Spleen (tissue), 11 donors: ENCODE measurements at regions not wholly inside any gene's neighbourhood (a gene's known extent, or its start where the extent isn't known, plus 50 kb on each side); places are given as distances from the start of the nearest gene placed in this dataset.

Experiments
- DNase-seq: peaks from one replicate; pipeline ENCODE4 v3.0.0-alpha.2; 2020
- H3K27ac ChIP-seq, 8 donors: fragments of 200-600 bp; sonication (generic) in 7 of 8; 1 replicate in 4 of 8; 2 replicates in 4 of 8; pipeline versions ENCODE4 v1.5.0 to v1.8.0; 2016 to 2021; ENCODE audit warnings: inconsistent platforms in 4 of 8, mild to moderate bottlenecking in 4 of 8, moderate library complexity in 1 of 8
- H3K27me3 ChIP-seq, 7 donors: fragments of 200-600 bp; sonication (generic) in 6 of 7; replicated peaks in 1 of 7; 1 replicate in 4 of 7; 2 replicates in 3 of 7; pipeline versions ENCODE4 v1.5.0 to v1.8.0; 2016 to 2021; ENCODE audit warnings: inconsistent platforms in 3 of 7, mild to moderate bottlenecking in 1 of 7
- H3K36me3 ChIP-seq, 6 donors: fragments of 200-600 bp; sonication (generic) in 5 of 6; 1 replicate in 4 of 6; 2 replicates in 2 of 6; pipeline versions ENCODE4 v1.5.0 to v1.8.0; 2016 to 2021; ENCODE audit warnings: inconsistent platforms in 2 of 6
- H3K4me1 ChIP-seq, 6 donors: fragments of 200-600 bp; sonication (generic) in 5 of 6; 1 replicate in 3 of 6; 2 replicates in 3 of 6; pipeline versions ENCODE4 v1.5.0 to v1.8.0; 2016 to 2021; ENCODE audit warnings: inconsistent platforms in 3 of 6
- H3K4me3 ChIP-seq, 8 donors: fragments of 200-600 bp; sonication (generic) in 7 of 8; 1 replicate in 4 of 8; 2 replicates in 4 of 8; pipeline versions ENCODE4 v1.5.0 to v1.8.0; 2016 to 2021; ENCODE audit warnings: inconsistent platforms in 4 of 8, mild to moderate bottlenecking in 4 of 8, moderate library complexity in 2 of 8
- H3K9me3 ChIP-seq, 8 donors: fragments of 200-600 bp; sonication (generic) in 7 of 8; 1 replicate in 4 of 8; 2 replicates in 4 of 8; pipeline versions ENCODE4 v1.5.0 to v1.8.0; 2016 to 2021; ENCODE audit warnings: inconsistent platforms in 4 of 8
- CTCF ChIP-seq, 11 experiments: fragments of 200-600 bp in 7 of 11; fragments of 450-650 bp in 4 of 11; sonication (generic) in 4 of 11; IDR thresholded peaks in 8 of 11; conservative IDR thresholded peaks in 3 of 11; 1 replicate in 7 of 11; 2 replicates in 4 of 11; pipeline versions ENCODE4 v1.4.0 to v1.8.0; 2016 to 2021; ENCODE audit warnings: antibody characterized with exemption in 11 of 11, inconsistent platforms in 4 of 11, mild to moderate bottlenecking in 1 of 11
- POLR2A ChIP-seq, 3 donors: fragments of 450-650 bp; IDR thresholded peaks; one replicate each; pipeline ENCODE4 v1.5.1; 2017; ENCODE audit warnings: antibody characterized with exemption in 3 of 3, mild to moderate bottlenecking in 1 of 3
- POLR2AphosphoS5 ChIP-seq, 3 donors: sonication (generic); formaldehyde crosslinking; IDR thresholded peaks; one replicate each; pipeline ENCODE4 v1.5.1; 2017; ENCODE audit warnings: antibody characterized with exemption in 3 of 3
- WGBS, 5 donors: extraction: QIAGEN DNeasy Blood & Tissue Kit in 3 of 5; methylation state at CpG; one replicate each; pipeline versions ENCODE4 v1.1.5 to v1.1.7; 2013 to 2018; 5-methylcytosine and 5-hydroxymethylcytosine counted together
- intact Hi-C: fragments of 100-400 bp; cut with DNase I; formaldehyde crosslinking; loops from one replicate; pipeline ENCODE4 v1.15.0; 2023; ENCODE audit warnings: low total_unique reads
- donor health status: healthy with polysubstance abuse.
- donor health status: DM: no; HTN: no; CAD: no; lungs with moderate emphysema.
- donor health status: DM: no; HTN: no; CAD: no.
- donor health status: Bipolar disorder and iron deficiency.
- donor health status: healthy.
- donor health status: DM: no; HTN: no; CAD: no.
- donor health status: DM: yes; HTN: yes; CAD: no.

GRCh38 chr9:69955536-69956355 lies 87.9 kb upstream of the MAMDC2 start:
- TF ChIP-seq CTCF (IDR thresholded peaks at IDR 0.05 in 8 of 11, conservative IDR thresholded peaks at IDR 0.05 in 3 of 11) (no peak), POLR2A (IDR thresholded peaks at IDR 0.05) (no peak), POLR2AphosphoS5 (IDR thresholded peaks at IDR 0.05) (no peak)
- Histone ChIP-seq H3K4me3 (no peak overlapping the region), H3K27ac (no peak overlapping the region), H3K4me1 (no peaks in the 10 kb centered on the region), H3K27me3 (peaks cover 0 to 11% (median 0%) of the 10 kb centered on the region in 7 donors), H3K36me3 (no peaks in the 10 kb centered on the region), H3K9me3 (no peaks in the 10 kb centered on the region)
- 65 to 81% (median 67%) methylated on average over 6 of the region's 6 CpGs for WGBS, 5 donors
- no peak for DNase-seq
- intact Hi-C loops: no loop called here

GRCh38 chr9:69961843-69962242 lies 81.8 kb upstream of the MAMDC2 start:
- Histone ChIP-seq H3K27me3 (peaks cover 0 to 11% (median 0%) of the 10 kb centered on the region in 7 donors), H3K36me3 (no peaks in the 10 kb centered on the region), H3K4me1 (no peaks in the 10 kb centered on the region), H3K4me3 (no peak overlapping the region), H3K27ac (no peak overlapping the region), H3K9me3 (no peaks in the 10 kb centered on the region)
- TF ChIP-seq CTCF (IDR thresholded peaks at IDR 0.05 in 8 of 11, conservative IDR thresholded peaks at IDR 0.05 in 3 of 11) (no peak), POLR2AphosphoS5 (IDR thresholded peaks at IDR 0.05) (no peak), POLR2A (IDR thresholded peaks at IDR 0.05) (no peak)
- WGBS, 5 donors: 68 to 96% (median 72%) methylated on average over 1 of the region's 1 CpG
- intact Hi-C loops: no loop called here
- DNase-seq: no peak

GRCh38 chr9:69963803-69964202 lies 79.8 kb upstream of the MAMDC2 start:
- DNase-seq: no peak
- Histone ChIP-seq H3K27ac (no peak overlapping the region), H3K27me3 (peaks cover 0 to under 1% (median 0%) of the 10 kb centered on the region in 7 donors), H3K9me3 (no peaks in the 10 kb centered on the region), H3K4me3 (no peak overlapping the region), H3K4me1 (no peaks in the 10 kb centered on the region), H3K36me3 (no peaks in the 10 kb centered on the region)
- no peak for TF ChIP-seq POLR2AphosphoS5 (IDR thresholded peaks at IDR 0.05)
- TF ChIP-seq CTCF (IDR thresholded peaks at IDR 0.05 in 8 of 11, conservative IDR thresholded peaks at IDR 0.05 in 3 of 11): no peak
- TF ChIP-seq POLR2A (IDR thresholded peaks at IDR 0.05): no peak
- intact Hi-C loops: no loop called here
- 60 to 72% (median 66%) methylated on average over 9 of the region's 9 CpGs for WGBS, 5 donors

- Histone ChIP-seq H3K4me3 (no peak overlapping the region), H3K9me3 (no peaks in the 10 kb centered on the region), H3K36me3 (no peaks in the 10 kb centered on the region), H3K27me3 (no peaks in the 10 kb centered on the region), H3K4me1 (no peaks in the 10 kb centered on the region), H3K27ac (no peak overlapping the region)
- intact Hi-C loops: no loop called here
- 77 to 100% (median 90%) methylated on average over 1 of the region's 1 CpG for WGBS, 5 donors
- TF ChIP-seq POLR2A (IDR thresholded peaks at IDR 0.05): no peak
- no peak for TF ChIP-seq POLR2AphosphoS5 (IDR thresholded peaks at IDR 0.05)
- no peak for TF ChIP-seq CTCF (IDR thresholded peaks at IDR 0.05 in 8 of 11, conservative IDR thresholded peaks at IDR 0.05 in 3 of 11)
- no peak for DNase-seq
These were observed 79.2 kb upstream of the MAMDC2 start for GRCh38 chr9:69964446-69964845.
